Adrenal gland (tissue), 9 donors: ENCODE measurements at regions not wholly inside any gene's neighbourhood (a gene's known extent, or its start where the extent isn't known, plus 50 kb on each side); places are given as distances from the start of the nearest gene placed in this dataset.

Experiments used
- DNase-seq, 7 donors: peaks; one replicate each; pipeline ENCODE4 v3.0.0-alpha.2; 2019 to 2020
- H3K27ac ChIP-seq, 5 donors: fragments of 200-600 bp; sonication (generic) in 4 of 5; 1 replicate in 3 of 5; 2 replicates in 2 of 5; pipeline versions ENCODE4 v1.5.1 to v1.8.0; 2016 to 2020; ENCODE audit warnings: mild to moderate bottlenecking in 1 of 5
- H3K27me3 ChIP-seq: fragments of 200-600 bp; 2 replicates; pipeline ENCODE4 v1.8.0; 2021
- H3K36me3 ChIP-seq, 2 donors: fragments of 200-600 bp; replicated peaks in 1 of 2; 1 replicate in 1 of 2; 2 replicates in 1 of 2; pipeline versions ENCODE4 v1.5.1 to v1.8.0; 2018 to 2022
- H3K4me1 ChIP-seq, 2 donors: fragments of 200-600 bp; replicated peaks in 1 of 2; 1 replicate in 1 of 2; 2 replicates in 1 of 2; pipeline versions ENCODE4 v1.5.1 to v1.8.0; 2018 to 2021
- H3K4me3 ChIP-seq, 4 donors: fragments of 200-600 bp; sonication (generic) in 3 of 4; one replicate each; pipeline ENCODE4 v1.5.1; 2016 to 2018
- H3K9me3 ChIP-seq, 3 donors: fragments of 200-600 bp; sonication (generic) in 1 of 3; replicated peaks in 1 of 3; 1 replicate in 2 of 3; 2 replicates in 1 of 3; pipeline versions ENCODE4 v1.5.1 to v1.8.0; 2016 to 2021
- POLR2A ChIP-seq, 2 donors: fragments of 450-650 bp; IDR thresholded peaks; one replicate each; pipeline ENCODE4 v1.6.1; 2017; ENCODE audit warnings: antibody characterized with exemption in 2 of 2, mild to moderate bottlenecking in 2 of 2, moderate library complexity in 1 of 2
- WGBS, 4 donors: extraction: QIAGEN DNeasy Blood & Tissue Kit in 2 of 4; methylation state at CpG; one replicate each; pipeline versions ENCODE4 v1.1.5 to v1.1.7; 2013 to 2017; 5-methylcytosine and 5-hydroxymethylcytosine counted together
- intact Hi-C, 2 donors: fragments of 100-400 bp; cut with DNase I; formaldehyde crosslinking; loops; one replicate each; pipeline versions ENCODE4 v1.14.1 to v1.15.0; 2022 to 2023
- TF ChIP-seq, protein P1 (sequence below), 6 experiments: fragments of 450-650 bp in 4 of 6; fragments of 200-600 bp in 2 of 6; sonication (generic) in 1 of 6; IDR thresholded peaks; 1 replicate in 5 of 6; 2 replicates in 1 of 6; pipeline versions ENCODE4 v1.5.1 to v1.8.0; 2016 to 2021; ENCODE audit warnings: antibody characterized with exemption in 6 of 6, mild to moderate bottlenecking in 2 of 6, moderate library complexity in 1 of 6
- donor health status: healthy with polysubstance abuse.
- donor health status: Bipolar disorder and iron deficiency.
- donor health status: DM: yes; HTN: yes; CAD: no.
- donor health status: DM: no; HTN: no; CAD: no.
- donor health status: DM: no; HTN: no; CAD: no.

DNA sequence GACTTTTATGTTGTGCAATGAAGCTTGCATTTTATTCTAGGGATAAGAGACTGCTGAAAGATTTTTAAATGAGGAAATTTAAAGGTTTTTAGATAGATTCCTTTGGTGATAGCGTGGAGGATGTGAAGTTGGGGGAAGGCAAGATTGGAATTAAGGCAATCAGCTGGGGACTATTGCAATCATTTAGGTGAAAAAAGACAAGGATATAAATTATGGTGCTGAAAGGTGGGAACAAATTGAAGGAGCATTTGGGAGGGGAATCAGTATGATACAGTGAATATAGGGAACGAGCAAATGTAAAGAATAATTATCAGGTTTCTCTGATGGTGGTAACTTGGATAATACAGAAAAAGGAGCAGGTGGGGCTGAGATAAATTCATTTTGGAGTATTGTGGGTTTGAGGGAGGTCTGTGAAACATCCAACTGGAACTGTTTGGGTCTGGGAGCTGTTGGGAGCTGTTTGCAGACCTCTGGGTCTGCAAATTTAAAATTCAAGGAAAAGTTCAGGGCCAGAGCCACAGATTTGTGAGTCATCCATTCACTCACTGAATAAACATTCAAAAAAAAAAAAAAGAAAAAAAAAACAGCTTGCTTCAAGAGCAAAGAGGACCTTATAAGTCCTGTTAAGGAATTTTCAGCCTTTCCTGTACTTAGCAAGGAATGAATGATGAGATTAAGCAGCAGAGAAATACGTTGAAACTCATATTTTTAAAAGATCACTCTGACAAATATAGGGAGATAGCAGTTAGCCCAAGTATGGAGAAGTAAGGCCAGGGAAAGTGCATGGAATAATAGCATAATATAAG is 257.5 kb upstream of the FN1 start:
- 48 to 57% (median 56%) methylated on average over 3 of the region's 3 CpGs for WGBS, 4 donors
- TF ChIP-seq POLR2A (IDR thresholded peaks at IDR 0.05), result no peak
- TF ChIP-seq, protein P1, sequence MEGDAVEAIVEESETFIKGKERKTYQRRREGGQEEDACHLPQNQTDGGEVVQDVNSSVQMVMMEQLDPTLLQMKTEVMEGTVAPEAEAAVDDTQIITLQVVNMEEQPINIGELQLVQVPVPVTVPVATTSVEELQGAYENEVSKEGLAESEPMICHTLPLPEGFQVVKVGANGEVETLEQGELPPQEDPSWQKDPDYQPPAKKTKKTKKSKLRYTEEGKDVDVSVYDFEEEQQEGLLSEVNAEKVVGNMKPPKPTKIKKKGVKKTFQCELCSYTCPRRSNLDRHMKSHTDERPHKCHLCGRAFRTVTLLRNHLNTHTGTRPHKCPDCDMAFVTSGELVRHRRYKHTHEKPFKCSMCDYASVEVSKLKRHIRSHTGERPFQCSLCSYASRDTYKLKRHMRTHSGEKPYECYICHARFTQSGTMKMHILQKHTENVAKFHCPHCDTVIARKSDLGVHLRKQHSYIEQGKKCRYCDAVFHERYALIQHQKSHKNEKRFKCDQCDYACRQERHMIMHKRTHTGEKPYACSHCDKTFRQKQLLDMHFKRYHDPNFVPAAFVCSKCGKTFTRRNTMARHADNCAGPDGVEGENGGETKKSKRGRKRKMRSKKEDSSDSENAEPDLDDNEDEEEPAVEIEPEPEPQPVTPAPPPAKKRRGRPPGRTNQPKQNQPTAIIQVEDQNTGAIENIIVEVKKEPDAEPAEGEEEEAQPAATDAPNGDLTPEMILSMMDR (IDR thresholded peaks at IDR 0.05), result no peak
- no peaks in the 10 kb centered on the region for H3K27me3 ChIP-seq
- DNase-seq, result peak in 4 of 7 donors; percentile 27 to 43 (median 32)
- H3K9me3 ChIP-seq, result no peaks in the 10 kb centered on the region
- intact Hi-C loops, result no loop called here
- no peaks in the 10 kb centered on the region for H3K36me3 ChIP-seq
- H3K4me3 ChIP-seq, result no peak overlapping the region
- peak overlapping the region in 3 of 5 donors; percentile 1 to 13 (median 3) for H3K27ac ChIP-seq
- H3K4me1 ChIP-seq, result peaks cover 16 to 23% of the 10 kb centered on the region in 2 donors

DNA sequence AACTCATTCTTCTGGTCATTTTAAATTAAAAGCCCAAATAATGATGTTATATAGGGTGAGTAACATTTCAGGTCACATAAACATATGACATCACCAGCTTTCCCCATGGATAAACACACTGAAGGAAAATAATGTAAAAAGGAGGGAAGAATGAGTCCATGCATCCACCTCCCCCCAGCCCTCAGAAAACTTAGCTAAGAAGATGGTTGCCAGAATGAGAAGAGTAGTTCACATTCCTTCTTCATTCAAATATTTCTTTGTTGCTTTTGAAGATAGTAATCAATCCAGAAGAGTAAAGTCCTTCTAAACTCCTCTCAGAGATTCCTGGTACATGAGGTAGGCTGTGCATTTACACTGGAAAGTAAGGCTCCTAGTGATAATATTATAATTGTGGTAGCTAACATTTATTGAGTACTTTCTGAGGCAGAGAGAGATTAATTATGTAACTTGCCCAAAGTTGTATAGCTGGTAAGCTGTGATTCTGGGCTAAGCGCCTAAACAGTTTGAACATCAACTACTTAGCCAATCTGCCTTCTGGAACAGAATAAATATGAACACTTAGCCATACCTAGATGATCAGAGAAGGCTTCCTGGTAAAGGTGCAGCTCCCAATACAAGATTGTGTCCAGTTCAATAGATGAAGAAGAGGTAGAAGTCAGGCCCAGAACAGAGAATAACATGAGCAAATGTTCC is 256.7 kb upstream of the FN1 start:
- intact Hi-C loops, result no loop called here
- no peaks in the 10 kb centered on the region for H3K36me3 ChIP-seq
- H3K27ac ChIP-seq, result peak overlapping the region in 1 of 5 donors; percentile 17
- H3K4me1 ChIP-seq, result peaks cover 16 to 23% of the 10 kb centered on the region in 2 donors
- H3K4me3 ChIP-seq, result no peak overlapping the region
- no peaks in the 10 kb centered on the region for H3K27me3 ChIP-seq
- no peak for TF ChIP-seq POLR2A (IDR thresholded peaks at IDR 0.05)
- TF ChIP-seq, protein P1 (IDR thresholded peaks at IDR 0.05), result no peak
- H3K9me3 ChIP-seq, result no peaks in the 10 kb centered on the region
- DNase-seq, result no peak
- WGBS, 4 donors, result 78 to 98% (median 93%) methylated on average over 1 of the region's 1 CpG

DNA sequence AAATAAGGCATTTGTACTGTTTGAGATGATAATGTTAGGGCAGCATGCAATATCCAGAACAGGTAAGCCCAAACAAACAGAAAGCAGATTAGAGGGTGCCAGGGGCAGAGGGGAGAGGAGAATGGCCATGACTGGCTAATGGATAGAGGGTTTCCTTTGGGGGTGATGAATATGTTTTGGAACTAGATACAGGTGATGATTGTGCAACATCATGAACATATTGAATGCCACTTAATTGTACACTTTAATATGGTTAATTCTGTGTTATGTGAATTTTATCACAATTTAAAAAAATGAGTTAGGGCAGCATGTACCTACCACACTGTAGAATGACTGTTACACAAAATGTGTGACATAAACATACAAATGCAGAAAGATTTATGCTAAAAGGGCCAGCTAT is 255.5 kb upstream of the FN1 start:
- intact Hi-C loops, result no loop called here
- Histone ChIP-seq H3K9me3 (no peaks in the 10 kb centered on the region), H3K36me3 (no peaks in the 10 kb centered on the region), H3K4me1 (peaks cover 16 to 23% of the 10 kb centered on the region in 2 donors), H3K4me3 (no peak overlapping the region), H3K27me3 (no peaks in the 10 kb centered on the region), H3K27ac (no peak overlapping the region)
- no peak for DNase-seq
- TF ChIP-seq POLR2A (IDR thresholded peaks at IDR 0.05), result no peak
- TF ChIP-seq, protein P1 (IDR thresholded peaks at IDR 0.05), result no peak

DNA sequence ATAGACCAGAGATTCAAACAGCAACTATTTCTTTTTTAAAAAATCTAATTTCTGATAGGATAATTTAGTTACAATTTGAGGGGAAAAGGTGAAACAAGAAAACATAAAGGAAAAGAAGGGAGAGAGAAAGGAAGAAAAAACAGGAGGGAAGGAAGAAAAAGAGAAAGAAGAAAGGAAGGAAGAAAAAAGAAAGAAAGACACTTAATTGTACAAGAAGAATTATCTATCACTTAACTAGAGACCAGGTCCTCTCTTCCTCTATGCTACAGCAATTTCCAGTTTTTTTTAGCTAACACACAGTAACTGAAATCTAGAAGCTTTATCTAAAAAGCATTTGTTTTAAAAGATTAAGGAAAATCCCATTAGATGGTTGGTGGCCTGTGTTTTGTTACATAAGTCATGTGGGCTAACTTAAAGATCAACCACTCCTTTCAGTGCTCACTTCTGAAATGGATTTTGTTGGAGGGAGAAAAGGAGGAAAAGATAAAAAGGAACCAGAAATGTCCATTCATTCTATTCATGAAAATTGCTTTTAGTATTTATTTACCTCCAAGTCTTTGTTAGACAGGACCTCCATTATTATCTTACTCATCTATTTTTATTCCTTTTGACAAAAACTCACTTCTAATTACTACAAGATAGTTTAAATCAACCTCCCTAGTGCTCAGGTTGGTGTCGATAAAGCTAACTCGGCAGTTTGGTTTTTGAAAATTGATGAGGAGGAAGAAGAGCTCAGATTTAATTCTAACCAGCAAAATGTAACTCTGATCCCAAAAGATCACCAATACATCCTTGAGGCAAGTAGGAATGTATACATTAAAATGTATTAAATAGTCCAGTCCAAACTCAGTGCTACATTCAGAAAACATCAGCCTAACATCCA is 251.5 kb upstream of the FN1 start:
- peaks cover 0 to 10% of the 10 kb centered on the region in 2 donors for H3K4me1 ChIP-seq
- no peaks in the 10 kb centered on the region for H3K36me3 ChIP-seq
- H3K9me3 ChIP-seq, result no peaks in the 10 kb centered on the region
- H3K27ac ChIP-seq, result no peak overlapping the region
- TF ChIP-seq, protein P1 (IDR thresholded peaks at IDR 0.05), result no peak
- TF ChIP-seq POLR2A (IDR thresholded peaks at IDR 0.05), result no peak
- 89 to 98% (median 93%) methylated on average over 2 of the region's 2 CpGs for WGBS, 4 donors
- DNase-seq, result no peak
- no peak overlapping the region for H3K4me3 ChIP-seq
- intact Hi-C loops, result no loop called here
- H3K27me3 ChIP-seq, result no peaks in the 10 kb centered on the region
